LNCaP clone FGC (cell line): ENCODE measurements at regions not wholly inside any gene's neighbourhood (a gene's known extent, or its start where the extent isn't known, plus 50 kb on each side); places are given as distances from the start of the nearest gene placed in this dataset.
A peak's percentile ranks its signal among the peaks of the same experiment; 100 is the strongest.

ENCODE experiments used
- DNase-seq: peaks from one replicate; pipeline ENCODE4 v3.0.0-alpha.2; 2011; ENCODE audit warnings: low read depth
- H3K4me3 ChIP-seq: 2 replicates; pipeline ENCODE4 v1.5.1; 2011; ENCODE audit warnings: mild to moderate bottlenecking, low read depth, low read length, control low read depth
- TF ChIP-seq, protein P1 (sequence below): IDR thresholded peaks from 2 replicates; pipeline ENCODE4 v1.5.1; 2012; ENCODE audit warnings: mild to moderate bottlenecking; ENCODE audit not compliant: control insufficient read depth, insufficient read depth; ENCODE audit errors: extremely low read depth

DNA sequence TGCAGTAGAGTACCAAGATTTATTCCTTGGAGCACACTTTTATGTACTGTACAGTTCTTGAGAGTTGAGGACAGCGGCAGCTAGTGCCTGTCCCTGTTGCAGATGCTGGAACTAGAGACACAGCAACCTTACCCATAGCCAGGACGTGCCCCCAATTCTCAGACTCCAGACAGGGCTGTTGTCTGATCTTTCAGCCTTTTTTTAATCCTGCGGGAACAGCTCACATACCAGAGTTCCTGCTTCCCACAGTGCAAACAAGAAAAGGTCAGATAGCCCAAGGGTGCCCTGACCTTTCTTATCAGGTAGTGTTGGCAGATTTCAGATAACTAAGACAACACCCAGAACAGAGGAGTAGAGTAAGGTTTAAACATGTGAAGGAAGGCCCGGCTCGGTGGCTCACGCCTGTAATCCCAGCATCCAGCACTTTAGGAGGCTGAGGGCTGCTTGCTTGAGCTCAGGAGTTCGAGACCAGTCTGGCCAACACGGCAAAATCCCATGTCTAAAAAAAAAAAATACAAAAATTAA lies 78.5 kb downstream of the DOP1B start:
- H3K4me3 ChIP-seq, result no peak overlapping the region
- TF ChIP-seq, protein P1, sequence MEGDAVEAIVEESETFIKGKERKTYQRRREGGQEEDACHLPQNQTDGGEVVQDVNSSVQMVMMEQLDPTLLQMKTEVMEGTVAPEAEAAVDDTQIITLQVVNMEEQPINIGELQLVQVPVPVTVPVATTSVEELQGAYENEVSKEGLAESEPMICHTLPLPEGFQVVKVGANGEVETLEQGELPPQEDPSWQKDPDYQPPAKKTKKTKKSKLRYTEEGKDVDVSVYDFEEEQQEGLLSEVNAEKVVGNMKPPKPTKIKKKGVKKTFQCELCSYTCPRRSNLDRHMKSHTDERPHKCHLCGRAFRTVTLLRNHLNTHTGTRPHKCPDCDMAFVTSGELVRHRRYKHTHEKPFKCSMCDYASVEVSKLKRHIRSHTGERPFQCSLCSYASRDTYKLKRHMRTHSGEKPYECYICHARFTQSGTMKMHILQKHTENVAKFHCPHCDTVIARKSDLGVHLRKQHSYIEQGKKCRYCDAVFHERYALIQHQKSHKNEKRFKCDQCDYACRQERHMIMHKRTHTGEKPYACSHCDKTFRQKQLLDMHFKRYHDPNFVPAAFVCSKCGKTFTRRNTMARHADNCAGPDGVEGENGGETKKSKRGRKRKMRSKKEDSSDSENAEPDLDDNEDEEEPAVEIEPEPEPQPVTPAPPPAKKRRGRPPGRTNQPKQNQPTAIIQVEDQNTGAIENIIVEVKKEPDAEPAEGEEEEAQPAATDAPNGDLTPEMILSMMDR, result no peak
- no peak for DNase-seq

DNA sequence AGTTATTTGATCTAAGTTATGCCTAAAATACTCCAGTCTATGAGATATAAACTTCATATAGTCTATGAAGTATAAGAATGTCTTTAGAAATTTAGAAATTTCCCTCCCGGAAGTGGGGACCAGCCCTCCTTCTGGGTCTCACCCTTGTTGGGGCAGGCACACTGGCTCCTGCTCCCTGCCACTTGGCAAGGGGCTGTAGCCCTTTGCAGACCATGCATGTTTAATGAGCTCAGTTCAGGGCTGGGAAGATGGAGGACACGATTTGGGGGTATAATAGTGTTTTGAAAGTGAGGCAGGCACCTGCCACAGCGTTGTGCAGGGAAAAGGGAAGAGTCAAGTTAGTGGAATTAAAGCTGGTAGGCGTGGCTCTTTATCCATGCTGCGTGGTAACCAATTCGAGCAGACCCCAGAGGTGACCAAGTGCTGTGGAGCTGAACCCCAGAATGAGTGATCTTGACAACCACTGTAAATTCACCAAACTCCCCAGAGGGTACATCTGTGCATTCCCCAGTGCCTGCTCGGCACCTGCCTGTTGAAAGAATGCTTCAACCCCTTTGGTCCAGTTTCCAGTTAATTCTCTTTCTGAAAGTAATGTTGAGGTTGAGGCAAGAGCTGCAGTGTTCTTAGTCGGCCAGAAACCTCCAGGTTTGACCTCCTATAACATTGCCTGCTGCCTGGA lies 79.6 kb downstream of the DOP1B start:
- H3K4me3 ChIP-seq, result no peak overlapping the region
- no peak for DNase-seq
- TF ChIP-seq, protein P1, result no peak

DNA sequence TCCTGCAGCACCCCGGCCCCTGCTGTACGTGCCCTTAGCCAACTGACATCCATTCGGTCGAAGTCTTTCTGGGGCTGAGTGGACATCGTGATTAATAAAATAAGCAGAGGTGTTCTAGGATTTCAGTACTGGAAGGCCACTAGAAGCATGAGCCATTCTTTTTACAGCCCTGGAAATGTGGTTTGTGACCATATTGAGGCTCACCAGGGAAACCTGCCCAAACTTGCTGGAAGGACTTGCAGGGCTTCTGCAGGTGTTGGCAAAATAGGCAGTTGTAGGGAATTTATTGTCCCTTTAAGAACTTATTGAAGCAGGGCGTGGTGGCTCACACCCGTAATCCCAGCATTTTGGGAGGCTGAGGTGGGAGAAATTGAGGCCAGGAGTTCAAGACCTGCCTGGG lies 80.8 kb downstream of the DOP1B start:
- no peak overlapping the region for H3K4me3 ChIP-seq
- TF ChIP-seq, protein P1, result no peak
- DNase-seq, result no peak

DNA sequence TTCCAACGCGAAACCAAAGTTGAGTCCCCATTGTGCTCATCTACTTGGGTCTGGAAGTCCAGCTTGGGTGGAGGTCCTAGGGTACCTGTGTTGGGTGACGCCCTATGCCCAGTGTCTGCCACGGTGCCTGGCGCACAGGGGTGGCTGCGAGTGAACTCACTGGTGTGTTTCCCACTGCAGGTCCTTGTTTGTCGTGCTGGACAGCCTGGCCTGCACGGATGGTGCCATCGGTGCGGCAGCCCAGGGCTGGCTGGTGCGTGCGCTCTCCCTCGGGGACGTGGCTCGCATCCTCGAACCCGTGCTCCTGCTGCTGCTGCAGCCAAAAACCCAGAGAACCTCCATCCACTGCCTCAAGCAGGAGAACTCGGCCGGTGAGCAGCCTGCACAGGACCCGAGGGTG lies 80.4 kb upstream of the MORC3 start:
- DNase-seq, result no peak
- TF ChIP-seq, protein P1, result no peak
- H3K4me3 ChIP-seq, result no peak overlapping the region

DNA sequence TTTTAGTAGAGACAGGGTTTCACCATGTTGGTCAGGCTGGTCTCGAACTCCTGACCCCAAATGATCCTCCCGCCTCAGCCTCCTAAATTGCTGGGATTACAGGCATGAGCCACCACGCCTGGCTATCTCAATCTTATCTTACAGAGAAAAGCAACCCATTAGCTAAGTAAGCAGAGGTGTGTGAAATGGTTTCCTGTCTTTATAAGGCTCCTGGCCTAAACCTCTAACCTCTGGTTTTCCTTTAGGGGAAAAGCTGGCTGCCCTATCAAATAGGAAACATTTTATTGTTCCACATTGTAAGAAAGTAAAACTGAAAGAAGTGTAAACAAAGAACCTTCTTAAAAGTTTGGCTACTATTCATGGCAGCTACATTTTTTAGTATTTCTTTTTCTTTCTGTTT lies 78.3 kb upstream of the MORC3 start:
- TF ChIP-seq, protein P1, result no peak
- no peak overlapping the region for H3K4me3 ChIP-seq
- no peak for DNase-seq

DNA sequence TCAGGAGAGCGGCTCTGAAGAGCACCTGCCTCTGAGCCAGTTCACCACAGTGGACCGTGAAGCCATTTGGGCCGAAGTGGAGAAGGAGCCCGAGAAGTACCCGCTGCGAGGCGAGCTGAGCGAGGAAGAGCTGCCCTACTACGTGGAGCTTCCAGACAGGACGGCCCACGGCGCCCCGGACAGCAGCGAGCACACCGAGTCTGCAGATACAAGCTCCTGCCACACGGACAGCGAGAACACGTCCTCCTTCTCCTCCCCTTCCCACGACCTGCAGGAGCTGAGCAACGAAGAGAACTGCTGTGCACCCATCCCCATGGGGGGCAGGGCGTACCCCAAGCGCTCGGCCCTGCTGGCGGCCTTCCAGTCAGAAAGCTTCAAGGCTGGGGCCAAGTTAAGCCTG lies 74.9 kb upstream of the MORC3 start:
- TF ChIP-seq, protein P1, result no peak
- DNase-seq, result no peak
- H3K4me3 ChIP-seq, result no peak overlapping the region

DNA sequence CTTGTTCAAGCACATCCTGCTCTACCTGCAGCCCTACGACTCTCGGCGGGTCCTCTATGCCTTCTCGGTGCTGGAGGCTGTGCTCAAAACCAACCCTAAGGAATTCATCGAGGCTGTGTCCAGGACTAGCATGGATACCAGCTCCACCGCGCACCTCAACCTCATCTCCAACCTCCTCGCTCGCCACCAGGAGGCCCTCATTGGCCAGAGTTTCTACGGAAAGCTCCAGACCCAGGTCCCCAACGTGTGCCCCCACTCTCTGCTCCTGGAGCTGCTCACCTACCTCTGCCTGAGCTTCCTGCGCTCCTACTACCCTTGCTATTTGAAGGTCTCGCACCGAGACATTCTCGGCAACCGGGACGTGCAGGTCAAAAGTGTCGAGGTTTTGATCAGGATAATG lies 74.3 kb upstream of the MORC3 start:
- no peak for DNase-seq
- H3K4me3 ChIP-seq, result 0 out of 2 replicates have a peak overlapping the region, but pooled peaks have one; percentile 23

More for the DNA sequence above, 74.3 kb upstream of the MORC3 start:
- TF ChIP-seq, protein P1, result no peak
